SK-N-SH treated with all-trans-retinoic acid at 6 μM for 48 hours (cell line): ENCODE measurements at regions not wholly inside any gene's neighbourhood (a gene's known extent, or its start where the extent isn't known, plus 50 kb on each side); places are given as distances from the start of the nearest gene placed in this dataset.

Experiments
- ARNTL ChIP-seq: fragments of 450-650 bp; formaldehyde crosslinking; IDR thresholded peaks from 2 replicates; pipeline ENCODE4 v1.5.0; 2020; ENCODE audit warnings: low read depth, mild to moderate bottlenecking, moderate library complexity, borderline replicate concordance
- CREB5 ChIP-seq: fragments of 250-450 bp; sonication (Bioruptor Pico); IDR thresholded peaks from 2 replicates; pipeline ENCODE4 v1.5.1; 2020; ENCODE audit warnings: low read depth, mild to moderate bottlenecking, moderate library complexity
- CSDC2 ChIP-seq: fragments of 250-450 bp; sonication (Bioruptor Pico); IDR thresholded peaks from 2 replicates; pipeline ENCODE4 v1.5.0; 2020; ENCODE audit warnings: mild to moderate bottlenecking, moderate library complexity
- CSRNP3 ChIP-seq: fragments of 250-450 bp; sonication (Bioruptor Pico); IDR thresholded peaks from 2 replicates; pipeline ENCODE4 v1.5.1; 2021; ENCODE audit warnings: mild to moderate bottlenecking, moderate library complexity
- ESRRG ChIP-seq: fragments of 250-450 bp; sonication (Bioruptor Pico); IDR thresholded peaks from 2 replicates; pipeline ENCODE4 v1.6.1; 2021; ENCODE audit warnings: mild to moderate bottlenecking
- GLIS3 ChIP-seq: fragments of 250-450 bp; sonication (Bioruptor Pico); IDR thresholded peaks from 2 replicates; pipeline ENCODE4 v1.5.0; 2020; ENCODE audit warnings: mild to moderate bottlenecking, moderate library complexity
- PATZ1 ChIP-seq: fragments of 250-450 bp; sonication (Bioruptor Pico); IDR thresholded peaks from 2 replicates; pipeline ENCODE4 v1.8.0; 2020; ENCODE audit warnings: mild to moderate bottlenecking, moderate library complexity, borderline replicate concordance
- PPARA ChIP-seq: fragments of 250-450 bp; sonication (Bioruptor Pico); IDR thresholded peaks from 2 replicates; pipeline ENCODE4 v1.5.0; 2020; ENCODE audit warnings: mild to moderate bottlenecking, borderline replicate concordance
- TOX ChIP-seq: fragments of 250-450 bp; sonication (Bioruptor Pico); IDR thresholded peaks from 2 replicates; pipeline ENCODE4 v1.8.0; 2021; ENCODE audit warnings: mild to moderate bottlenecking, moderate library complexity, borderline replicate concordance
- ZC3H10 ChIP-seq: fragments of 250-450 bp; sonication (Bioruptor Pico); IDR thresholded peaks from 2 replicates; pipeline ENCODE4 v1.5.1; 2021; ENCODE audit warnings: mild to moderate bottlenecking, moderate library complexity
- ZFP30 ChIP-seq: fragments of 450-650 bp; formaldehyde crosslinking; IDR thresholded peaks from 2 replicates; pipeline ENCODE4 v1.5.0; 2022; ENCODE audit warnings: mild to moderate bottlenecking, moderate library complexity
- ZNF565 ChIP-seq: fragments of 450-650 bp; formaldehyde crosslinking; conservative IDR thresholded peaks from 2 replicates; pipeline ENCODE4 v1.5.0; 2020; ENCODE audit warnings: low read depth, mild to moderate bottlenecking, moderate library complexity
- ZNF70 ChIP-seq: fragments of 450-650 bp; formaldehyde crosslinking; IDR thresholded peaks from 2 replicates; pipeline ENCODE4 v1.5.0; 2020; ENCODE audit warnings: mild to moderate bottlenecking, moderate library complexity

- TF ChIP-seq GLIS3 (no peak), ZFP30 (CRISPR knock-in tag) (no peak), TOX (CRISPR knock-in tag) (no peak), PATZ1 (CRISPR knock-in tag) (no peak), ZNF70 (CRISPR knock-in tag) (no peak), ZC3H10 (CRISPR knock-in tag) (no peak), ZNF565 (CRISPR knock-in tag) (no peak), CREB5 (CRISPR knock-in tag) (no peak), ESRRG (CRISPR knock-in tag) (no peak), CSDC2 (CRISPR knock-in tag) (no peak), CSRNP3 (CRISPR knock-in tag) (no peak), ARNTL (CRISPR knock-in tag) (no peak), PPARA (no peak)
Measured at GRCh38 chr12:88416786-88417185, 163.5 kb downstream of the KITLG start.
